ENCODE measurements at regions not wholly inside any gene's neighbourhood (a gene's known extent, or its start where the extent isn't known, plus 50 kb on each side); places are given as distances from the start of the nearest gene placed in this dataset.

DNA sequence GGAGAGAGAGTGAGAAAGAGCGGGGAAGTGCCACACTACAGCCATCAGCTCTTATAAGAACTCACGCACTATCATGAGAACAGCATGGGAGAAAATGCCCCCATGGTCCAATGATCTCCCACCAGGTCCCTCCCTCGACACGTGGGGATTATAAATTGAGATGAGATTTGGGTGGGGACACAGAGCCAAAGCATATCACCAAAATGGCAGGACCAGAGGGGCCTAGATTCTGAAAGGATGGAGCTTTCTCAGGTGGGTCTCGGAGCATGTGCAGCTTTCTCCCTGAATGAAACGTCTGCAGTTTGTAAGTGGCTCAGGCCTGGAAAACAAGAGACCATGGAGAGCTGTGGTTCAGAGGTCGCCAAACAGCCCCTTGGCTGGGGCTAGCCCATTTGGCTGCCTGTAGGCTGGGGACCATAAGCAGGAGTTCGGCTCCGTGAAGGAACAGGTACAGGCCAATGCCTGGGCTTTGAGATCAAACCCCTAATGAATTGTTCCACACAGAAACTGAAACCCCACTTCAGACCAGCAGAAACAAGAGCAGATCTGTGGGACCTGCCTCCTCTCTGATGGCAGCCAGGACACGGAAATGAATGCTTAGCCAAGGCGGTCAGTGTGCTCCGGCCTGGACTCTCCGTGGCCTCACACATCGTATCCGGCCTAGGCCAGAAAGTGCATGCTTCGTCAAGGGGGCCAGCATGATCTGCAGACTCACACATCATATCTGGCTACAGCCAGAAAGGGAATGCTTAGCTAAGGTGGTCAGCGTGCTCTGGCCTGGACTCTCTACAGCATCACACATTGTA is 111.2 kb upstream of the TMEM18 start:
- TF ChIP-seq, protein P1, sequence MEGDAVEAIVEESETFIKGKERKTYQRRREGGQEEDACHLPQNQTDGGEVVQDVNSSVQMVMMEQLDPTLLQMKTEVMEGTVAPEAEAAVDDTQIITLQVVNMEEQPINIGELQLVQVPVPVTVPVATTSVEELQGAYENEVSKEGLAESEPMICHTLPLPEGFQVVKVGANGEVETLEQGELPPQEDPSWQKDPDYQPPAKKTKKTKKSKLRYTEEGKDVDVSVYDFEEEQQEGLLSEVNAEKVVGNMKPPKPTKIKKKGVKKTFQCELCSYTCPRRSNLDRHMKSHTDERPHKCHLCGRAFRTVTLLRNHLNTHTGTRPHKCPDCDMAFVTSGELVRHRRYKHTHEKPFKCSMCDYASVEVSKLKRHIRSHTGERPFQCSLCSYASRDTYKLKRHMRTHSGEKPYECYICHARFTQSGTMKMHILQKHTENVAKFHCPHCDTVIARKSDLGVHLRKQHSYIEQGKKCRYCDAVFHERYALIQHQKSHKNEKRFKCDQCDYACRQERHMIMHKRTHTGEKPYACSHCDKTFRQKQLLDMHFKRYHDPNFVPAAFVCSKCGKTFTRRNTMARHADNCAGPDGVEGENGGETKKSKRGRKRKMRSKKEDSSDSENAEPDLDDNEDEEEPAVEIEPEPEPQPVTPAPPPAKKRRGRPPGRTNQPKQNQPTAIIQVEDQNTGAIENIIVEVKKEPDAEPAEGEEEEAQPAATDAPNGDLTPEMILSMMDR (IDR thresholded peaks at IDR 0.05; ENCODE audit: extremely low read depth, missing control alignments) = no peak
- DNase-seq (ENCODE audit: low spot score) = no peak

DNA sequence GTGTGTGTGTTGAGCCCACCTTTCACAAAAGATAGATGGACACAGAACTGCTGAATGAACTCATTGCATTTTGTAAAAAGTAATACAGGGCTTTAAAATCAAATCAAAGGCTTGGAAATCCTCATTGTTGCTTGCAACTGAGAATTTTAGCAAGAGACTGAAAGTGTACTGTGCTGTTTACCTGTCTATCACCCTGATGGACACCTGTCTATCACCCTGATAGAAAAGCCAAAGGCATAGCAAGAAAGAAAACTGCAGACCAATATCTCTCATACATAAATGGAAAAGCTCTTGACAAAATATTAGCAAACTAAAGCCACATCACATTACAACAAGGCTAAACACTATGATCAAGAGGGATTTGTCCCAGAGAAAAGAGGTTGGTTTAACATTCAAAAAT is 107.5 kb upstream of the TMEM18 start:
- no peak for DNase-seq (ENCODE audit: low spot score)
- TF ChIP-seq, protein P1 (IDR thresholded peaks at IDR 0.05; ENCODE audit: extremely low read depth, missing control alignments) = no peak

DNA sequence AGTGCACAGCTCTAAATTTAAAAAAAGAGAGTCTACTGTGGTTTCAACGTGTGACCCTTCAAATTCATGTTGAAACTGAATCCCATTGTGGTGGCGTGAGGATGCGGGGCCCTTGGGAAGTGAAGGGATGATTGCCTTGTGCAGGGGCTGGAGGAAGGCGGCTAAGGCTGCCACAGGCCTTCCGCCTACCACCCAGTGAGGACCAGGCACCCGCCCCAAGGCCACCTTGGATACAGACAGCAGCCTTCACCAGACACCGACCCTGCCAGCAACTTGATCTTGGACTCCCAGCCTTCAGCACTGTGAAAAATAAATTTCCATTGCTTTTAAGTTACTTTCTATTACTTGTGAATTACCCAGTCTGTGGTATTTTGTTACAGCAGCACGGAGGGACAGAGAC is 103.4 kb upstream of the TMEM18 start:
- TF ChIP-seq, protein P1 (IDR thresholded peaks at IDR 0.05; ENCODE audit: extremely low read depth, missing control alignments) = no peak
- DNase-seq (ENCODE audit: low spot score) = no peak

DNA sequence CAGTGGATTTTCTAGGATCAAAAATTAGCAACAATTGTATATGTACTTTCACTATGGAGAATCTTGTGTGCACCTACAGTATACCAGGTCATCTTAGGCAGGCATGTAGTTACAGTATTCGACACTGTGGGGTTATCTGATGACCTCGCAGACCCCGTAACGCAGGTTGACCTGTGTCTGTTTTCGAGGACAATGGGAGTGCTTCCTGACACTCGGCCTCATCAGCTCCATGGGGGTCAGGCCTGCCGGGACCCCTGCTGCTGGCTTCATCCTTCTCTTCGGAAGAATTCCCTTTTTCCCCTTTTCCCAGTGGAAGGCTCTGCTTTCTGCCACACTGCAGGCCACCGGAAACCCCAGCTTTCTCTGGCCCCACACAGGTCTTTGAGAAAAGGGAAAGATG is 102.8 kb upstream of the TMEM18 start:
- TF ChIP-seq, protein P1 (IDR thresholded peaks at IDR 0.05; ENCODE audit: extremely low read depth, missing control alignments) = no peak
- DNase-seq (ENCODE audit: low spot score) = no peak

DNA sequence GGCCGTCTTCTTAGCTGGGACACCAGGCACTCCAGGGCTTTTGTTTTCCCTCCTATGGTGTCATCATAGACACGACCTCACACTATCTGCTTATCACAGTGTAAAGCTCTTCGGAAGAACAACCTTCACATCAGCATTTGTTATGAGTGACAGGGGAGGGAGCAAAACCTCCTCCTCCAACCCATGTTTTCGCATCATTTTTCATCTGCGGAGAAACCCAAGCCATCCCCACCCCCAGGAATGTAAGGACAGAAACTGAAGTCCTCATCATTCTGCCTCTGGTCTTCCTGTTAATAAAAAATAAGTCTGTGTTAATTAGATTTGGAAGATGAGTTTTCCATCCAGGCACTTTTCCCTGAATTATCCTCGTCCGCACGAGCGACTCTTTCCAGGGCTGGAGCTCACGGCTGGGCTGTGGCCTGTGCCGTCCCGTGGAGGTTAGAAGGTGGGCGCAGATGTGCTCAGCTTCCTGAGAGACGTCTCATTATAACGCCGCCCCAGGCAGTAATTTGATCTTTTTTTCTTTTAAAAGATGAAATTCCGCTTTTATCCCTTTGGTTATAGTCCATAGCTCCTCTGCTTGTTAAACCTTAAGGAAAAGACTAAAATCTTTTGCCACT is 101.6 kb upstream of the TMEM18 start:
- TF ChIP-seq, protein P1 (IDR thresholded peaks at IDR 0.05; ENCODE audit: extremely low read depth, missing control alignments) = no peak
- no peak for DNase-seq (ENCODE audit: low spot score)

DNA sequence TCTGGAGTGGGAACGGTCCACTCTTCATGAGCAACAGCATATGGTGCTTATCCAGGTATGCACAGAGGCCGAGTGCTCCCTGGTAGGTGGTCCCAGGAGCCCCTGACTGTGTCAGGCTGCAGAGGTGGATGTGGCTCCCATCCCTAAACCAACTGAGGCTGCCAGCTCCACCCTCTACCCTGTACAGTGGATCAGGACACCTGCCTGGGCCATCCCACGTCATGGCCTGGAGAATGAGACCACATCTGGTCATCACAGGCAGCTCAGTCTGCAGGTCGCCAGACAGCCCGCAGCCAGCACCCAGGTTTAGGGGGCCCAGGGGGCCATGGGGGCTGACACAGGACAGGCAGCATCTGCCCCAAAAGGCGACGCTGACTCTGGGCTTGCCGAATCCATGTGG is 100.3 kb upstream of the TMEM18 start:
- TF ChIP-seq, protein P1 (IDR thresholded peaks at IDR 0.05; ENCODE audit: extremely low read depth, missing control alignments) = no peak
- no peak for DNase-seq (ENCODE audit: low spot score)

DNA sequence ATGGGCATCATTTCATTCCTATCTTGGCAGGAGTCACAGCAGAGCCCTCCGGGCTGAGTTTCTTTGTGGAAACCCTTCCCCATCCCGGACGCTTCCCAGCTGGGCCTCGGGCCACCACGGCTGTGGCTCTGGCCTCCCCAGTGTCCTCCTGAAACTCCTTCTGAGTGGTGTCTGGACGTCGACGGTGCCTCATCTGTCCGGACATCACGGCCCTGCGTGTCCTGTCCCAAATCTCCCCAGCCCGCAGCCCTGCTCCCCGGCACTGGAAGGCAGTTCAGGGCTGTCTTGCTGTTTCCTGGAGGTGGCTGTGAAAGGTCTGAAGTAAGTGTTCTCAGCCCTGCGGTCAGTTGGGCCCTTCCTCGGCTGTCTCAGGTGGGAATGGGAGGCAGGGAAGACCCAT is 99.8 kb upstream of the TMEM18 start:
- TF ChIP-seq, protein P1 (IDR thresholded peaks at IDR 0.05; ENCODE audit: extremely low read depth, missing control alignments) = no peak
- DNase-seq (ENCODE audit: low spot score) = no peak

Measured in GM20000 (cell line).